Posterior cingulate gyrus (tissue), 11 donors: ENCODE measurements at regions not wholly inside any gene's neighbourhood (a gene's known extent, or its start where the extent isn't known, plus 50 kb on each side); places are given as distances from the start of the nearest gene placed in this dataset.

Source experiments
- DNase-seq, 10 donors: peaks; one replicate each; pipeline versions ENCODE4 v3.0.0 to v3.0.0-alpha.2; 2020 to 2021; ENCODE audit warnings: mixed read lengths in 3 of 10
- intact Hi-C: fragments of 100-400 bp; cut with DNase I; formaldehyde crosslinking; loops from one replicate; pipeline ENCODE4 v1.15.1; 2023

GRCh38 chr14:45406942-45407341 lies 153.9 kb upstream of the MIS18BP1 start:
- intact Hi-C loops = no loop called here
- DNase-seq = no peak

- intact Hi-C loops = no loop called here
- no peak for DNase-seq
Observed at GRCh38 chr14:45400950-45401640, 148.1 kb upstream of the MIS18BP1 start.

- intact Hi-C loops = no loop called here
- DNase-seq = no peak
Observed at GRCh38 chr14:45400509-45400908, 147.5 kb upstream of the MIS18BP1 start.

- intact Hi-C loops = no loop called here
- no peak for DNase-seq
Observed at GRCh38 chr14:45381091-45381490, 128.1 kb upstream of the MIS18BP1 start.

- intact Hi-C loops = no loop called here
Observed at GRCh38 chr14:45377166-45377565, 124.2 kb upstream of the MIS18BP1 start.

GRCh38 chr14:45373877-45374276 lies 120.9 kb upstream of the MIS18BP1 start:
- DNase-seq = no peak
- intact Hi-C loops = no loop called here

More at GRCh38 chr14:45377166-45377565, 124.2 kb upstream of the MIS18BP1 start:
- DNase-seq = no peak

GRCh38 chr14:45364565-45365156 lies 111.7 kb upstream of the MIS18BP1 start:
- intact Hi-C loops = no loop called here

GRCh38 chr14:45362505-45362904 lies 109.5 kb upstream of the MIS18BP1 start:
- DNase-seq = no peak
- intact Hi-C loops = no loop called here

More at GRCh38 chr14:45364565-45365156, 111.7 kb upstream of the MIS18BP1 start:
- no peak for DNase-seq

- DNase-seq = no peak
- intact Hi-C loops = no loop called here
Observed at GRCh38 chr14:45361727-45362126, 108.7 kb upstream of the MIS18BP1 start.

- intact Hi-C loops = no loop called here
Observed at GRCh38 chr14:45359746-45360145, 106.7 kb upstream of the MIS18BP1 start.

GRCh38 chr14:45332360-45332988 lies 79.5 kb upstream of the MIS18BP1 start:
- no peak for DNase-seq
- intact Hi-C loops = no loop called here

More at GRCh38 chr14:45359746-45360145, 106.7 kb upstream of the MIS18BP1 start:
- no peak for DNase-seq

GRCh38 chr14:45308745-45309397 lies 55.9 kb upstream of the MIS18BP1 start:
- intact Hi-C loops = no loop called here
- no peak for DNase-seq
